ENCODE measurements at regions not wholly inside any gene's neighbourhood (a gene's known extent, or its start where the extent isn't known, plus 50 kb on each side); places are given as distances from the start of the nearest gene placed in this dataset.

DNA sequence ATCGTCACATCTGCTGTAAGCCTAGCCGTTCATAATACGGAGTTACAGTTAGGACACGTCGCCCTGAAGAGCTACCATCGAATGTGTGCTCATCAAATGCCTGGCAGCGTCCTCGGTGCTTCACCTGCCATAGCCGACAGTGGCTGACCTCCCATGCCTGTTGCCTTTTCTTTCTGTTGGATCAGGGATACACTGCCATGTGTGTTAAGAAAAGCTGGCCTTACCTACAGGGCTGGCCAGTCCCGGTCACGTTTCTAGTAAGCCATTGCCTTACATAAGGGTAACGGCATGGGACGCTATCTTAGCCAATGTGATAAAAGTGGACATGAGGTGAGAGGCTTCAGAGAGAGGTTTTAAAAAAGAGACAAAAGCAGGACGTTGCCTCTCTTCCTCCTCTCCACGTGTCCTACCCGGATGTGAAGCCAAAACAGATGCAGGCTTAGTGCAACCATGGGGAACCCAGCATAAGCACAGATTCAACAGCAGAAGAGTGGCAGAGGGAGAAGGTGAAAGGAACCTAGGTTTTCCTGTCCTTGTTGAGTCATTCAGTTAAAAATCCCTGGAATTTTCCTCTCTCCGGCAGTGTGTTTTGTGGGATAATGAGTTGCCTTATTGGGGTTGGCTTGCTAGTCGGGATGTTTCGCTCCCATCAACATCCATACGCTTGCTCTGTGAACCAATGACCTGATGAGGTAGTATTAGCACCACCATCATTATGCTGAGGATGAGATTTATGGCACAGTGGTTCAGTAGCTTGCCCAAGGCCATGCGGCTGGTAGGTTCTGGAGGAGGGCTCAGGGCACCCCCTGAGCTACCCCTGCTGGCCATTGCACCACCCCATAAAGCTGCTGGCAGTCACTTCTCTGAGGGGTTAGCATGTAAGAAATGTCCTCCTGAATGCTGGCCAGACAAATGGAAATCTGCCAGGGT lies 67.4 kb upstream of the B3GAT1 start:
- TF ChIP-seq, protein P1, sequence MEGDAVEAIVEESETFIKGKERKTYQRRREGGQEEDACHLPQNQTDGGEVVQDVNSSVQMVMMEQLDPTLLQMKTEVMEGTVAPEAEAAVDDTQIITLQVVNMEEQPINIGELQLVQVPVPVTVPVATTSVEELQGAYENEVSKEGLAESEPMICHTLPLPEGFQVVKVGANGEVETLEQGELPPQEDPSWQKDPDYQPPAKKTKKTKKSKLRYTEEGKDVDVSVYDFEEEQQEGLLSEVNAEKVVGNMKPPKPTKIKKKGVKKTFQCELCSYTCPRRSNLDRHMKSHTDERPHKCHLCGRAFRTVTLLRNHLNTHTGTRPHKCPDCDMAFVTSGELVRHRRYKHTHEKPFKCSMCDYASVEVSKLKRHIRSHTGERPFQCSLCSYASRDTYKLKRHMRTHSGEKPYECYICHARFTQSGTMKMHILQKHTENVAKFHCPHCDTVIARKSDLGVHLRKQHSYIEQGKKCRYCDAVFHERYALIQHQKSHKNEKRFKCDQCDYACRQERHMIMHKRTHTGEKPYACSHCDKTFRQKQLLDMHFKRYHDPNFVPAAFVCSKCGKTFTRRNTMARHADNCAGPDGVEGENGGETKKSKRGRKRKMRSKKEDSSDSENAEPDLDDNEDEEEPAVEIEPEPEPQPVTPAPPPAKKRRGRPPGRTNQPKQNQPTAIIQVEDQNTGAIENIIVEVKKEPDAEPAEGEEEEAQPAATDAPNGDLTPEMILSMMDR (IDR thresholded peaks at IDR 0.05; ENCODE audit: insufficient read depth, low read depth, low read length), result no peak
- no peak for TF ChIP-seq EZH2 (IDR thresholded peaks at IDR 0.05; ENCODE audit: insufficient read depth, low read length)

Data from astrocyte (in vitro differentiated cells and primary cell).